OCI-LY7 (cell line): ENCODE measurements at regions not wholly inside any gene's neighbourhood (a gene's known extent, or its start where the extent isn't known, plus 50 kb on each side); places are given as distances from the start of the nearest gene placed in this dataset.

Experiments
- EZH2phosphoT487 ChIP-seq: fragments of 200-600 bp; sonication (generic); IDR thresholded peaks from 2 replicates; pipeline ENCODE4 v1.6.1; 2018; ENCODE audit warnings: low read depth, borderline replicate concordance, mild to moderate bottlenecking, mixed run types, antibody characterized with exemption, low read length, moderate library complexity, mixed read lengths
- TF ChIP-seq, protein P1 (sequence below): fragments of 200-600 bp; sonication (generic); conservative IDR thresholded peaks from 2 replicates; pipeline ENCODE4 v1.5.1; 2014; ENCODE audit warnings: mild to moderate bottlenecking, antibody characterized with exemption, low read length, moderate library complexity, mixed read lengths

DNA sequence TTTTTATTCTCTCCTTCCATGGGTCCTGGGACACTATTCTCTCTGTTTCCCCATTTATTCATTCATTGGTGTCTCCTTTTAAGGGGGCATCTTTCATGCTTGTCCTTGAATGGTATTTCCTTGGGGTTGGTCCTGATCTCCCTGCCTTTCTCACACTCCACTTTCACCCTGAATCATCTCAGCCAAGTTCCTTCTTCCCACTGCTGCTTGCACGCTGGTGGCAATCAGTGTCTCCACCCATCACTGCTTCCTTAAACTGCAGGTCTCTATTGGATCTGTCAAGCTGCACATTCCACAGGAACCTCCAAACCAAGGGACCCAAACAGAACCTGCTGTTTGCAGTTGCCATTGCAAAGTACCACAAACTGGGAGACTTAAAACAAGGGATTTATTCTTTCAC is 89.3 kb upstream of the SDK2 start:
- TF ChIP-seq, protein P1, sequence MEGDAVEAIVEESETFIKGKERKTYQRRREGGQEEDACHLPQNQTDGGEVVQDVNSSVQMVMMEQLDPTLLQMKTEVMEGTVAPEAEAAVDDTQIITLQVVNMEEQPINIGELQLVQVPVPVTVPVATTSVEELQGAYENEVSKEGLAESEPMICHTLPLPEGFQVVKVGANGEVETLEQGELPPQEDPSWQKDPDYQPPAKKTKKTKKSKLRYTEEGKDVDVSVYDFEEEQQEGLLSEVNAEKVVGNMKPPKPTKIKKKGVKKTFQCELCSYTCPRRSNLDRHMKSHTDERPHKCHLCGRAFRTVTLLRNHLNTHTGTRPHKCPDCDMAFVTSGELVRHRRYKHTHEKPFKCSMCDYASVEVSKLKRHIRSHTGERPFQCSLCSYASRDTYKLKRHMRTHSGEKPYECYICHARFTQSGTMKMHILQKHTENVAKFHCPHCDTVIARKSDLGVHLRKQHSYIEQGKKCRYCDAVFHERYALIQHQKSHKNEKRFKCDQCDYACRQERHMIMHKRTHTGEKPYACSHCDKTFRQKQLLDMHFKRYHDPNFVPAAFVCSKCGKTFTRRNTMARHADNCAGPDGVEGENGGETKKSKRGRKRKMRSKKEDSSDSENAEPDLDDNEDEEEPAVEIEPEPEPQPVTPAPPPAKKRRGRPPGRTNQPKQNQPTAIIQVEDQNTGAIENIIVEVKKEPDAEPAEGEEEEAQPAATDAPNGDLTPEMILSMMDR = no peak
- TF ChIP-seq EZH2phosphoT487 = no peak
